Hematopoietic multipotent progenitor cell treated with erythropoietin and hydrocortisone succinate and interleukin-3 and kit ligand, for 4 days (in vitro differentiated cells): ENCODE measurements at regions not wholly inside any gene's neighbourhood (a gene's known extent, or its start where the extent isn't known, plus 50 kb on each side); places are given as distances from the start of the nearest gene placed in this dataset.
"Not testable (repeated sequence)": the region's sequence is repeated elsewhere in the genome, so short reads cannot be mapped to it uniquely, and the experiment has no call there.

Source experiments
- DNase-seq: peaks from one replicate; pipeline ENCODE4 v3.0.0-alpha.2; 2015

- DNase-seq = no peak
Observed at GRCh38 chr6:74256781-74257180, 560.8 kb downstream of the CD109 start.

- DNase-seq = no peak
Observed at GRCh38 chr6:74256381-74256780, 560.4 kb downstream of the CD109 start.

- not testable (repeated sequence) for DNase-seq
Observed at GRCh38 chr6:74255007-74255406, 559.0 kb downstream of the CD109 start.

DNA sequence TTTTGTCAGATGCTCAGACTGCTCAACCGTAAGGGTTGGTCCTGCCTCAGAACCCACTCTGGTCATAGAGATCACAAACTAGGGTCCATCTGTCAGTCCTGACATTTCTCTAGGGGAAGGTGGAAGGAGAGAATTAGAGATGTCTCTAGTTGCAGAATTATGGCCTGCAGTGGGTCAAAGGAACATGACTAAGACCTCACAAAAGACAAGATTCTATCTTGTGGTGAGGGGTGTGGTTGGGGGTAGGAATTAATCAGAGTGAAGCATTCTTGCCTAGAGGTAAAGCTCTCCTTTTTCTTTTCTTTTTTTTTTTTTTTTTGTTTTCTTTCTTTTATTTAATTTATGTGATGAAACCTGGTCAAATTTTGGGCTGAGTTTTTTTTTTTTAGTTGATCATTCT, 558.1 kb downstream of the CD109 start:
- DNase-seq = not testable (repeated sequence)

- no peak for DNase-seq
Observed at GRCh38 chr6:74253261-74253660, 557.3 kb downstream of the CD109 start.

- no peak for DNase-seq
Observed at GRCh38 chr6:74250161-74250818, 554.3 kb downstream of the CD109 start.

- no peak for DNase-seq
Observed at GRCh38 chr6:74249658-74250057, 553.7 kb downstream of the CD109 start.

- DNase-seq = no peak
Observed at GRCh38 chr6:74248966-74249365, 553.0 kb downstream of the CD109 start.

DNA sequence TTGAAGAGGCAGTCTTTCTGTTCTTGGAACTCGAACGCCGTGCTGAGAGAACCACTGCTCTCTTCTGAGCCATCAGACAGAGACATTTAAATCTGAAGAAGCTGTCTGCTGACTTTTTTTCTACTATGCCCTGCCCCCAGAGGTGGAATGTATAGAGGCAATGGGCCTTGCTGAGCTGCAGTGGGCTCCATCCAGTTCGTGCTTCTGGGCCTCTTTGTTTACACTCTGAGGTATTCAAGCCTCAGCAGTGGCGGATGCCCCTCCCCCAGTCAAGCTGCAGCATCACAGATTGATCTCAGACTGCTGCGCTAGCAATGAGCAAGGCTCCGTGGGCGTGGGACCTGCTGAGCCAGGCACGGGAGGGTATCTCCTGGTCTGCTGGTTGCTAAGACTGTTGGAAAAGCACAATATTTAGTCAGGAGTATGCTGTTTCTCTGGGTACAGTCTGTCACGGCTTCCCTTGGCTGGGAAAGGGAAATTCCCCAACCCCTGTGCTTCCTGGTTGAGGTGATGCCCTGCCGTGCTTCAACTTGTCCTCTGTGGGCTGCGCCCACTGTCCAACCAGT, 526.8 kb downstream of the CD109 start:
- DNase-seq = no peak

DNA sequence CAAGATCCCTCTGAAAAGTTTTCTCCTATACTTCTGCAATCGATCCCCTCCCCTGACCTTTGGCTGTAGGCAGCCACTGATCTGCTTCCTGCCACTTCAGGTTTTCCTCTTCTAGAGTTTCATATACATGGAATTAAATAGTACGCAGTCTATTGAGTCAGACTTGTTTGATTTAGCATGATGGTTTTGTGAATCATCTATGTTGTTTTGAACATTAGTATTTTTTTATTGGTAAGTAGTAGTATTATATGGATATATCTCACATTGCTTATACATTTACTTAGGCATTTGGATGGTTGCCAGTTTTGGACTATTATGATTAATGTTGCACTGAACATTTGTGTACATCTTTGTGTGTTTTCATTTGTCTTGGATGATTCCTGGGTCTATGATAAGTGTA, 518.0 kb downstream of the CD109 start:
- no peak for DNase-seq

GRCh38 chr6:74208239-74208638, 512.2 kb downstream of the CD109 start:
- no peak for DNase-seq

DNA sequence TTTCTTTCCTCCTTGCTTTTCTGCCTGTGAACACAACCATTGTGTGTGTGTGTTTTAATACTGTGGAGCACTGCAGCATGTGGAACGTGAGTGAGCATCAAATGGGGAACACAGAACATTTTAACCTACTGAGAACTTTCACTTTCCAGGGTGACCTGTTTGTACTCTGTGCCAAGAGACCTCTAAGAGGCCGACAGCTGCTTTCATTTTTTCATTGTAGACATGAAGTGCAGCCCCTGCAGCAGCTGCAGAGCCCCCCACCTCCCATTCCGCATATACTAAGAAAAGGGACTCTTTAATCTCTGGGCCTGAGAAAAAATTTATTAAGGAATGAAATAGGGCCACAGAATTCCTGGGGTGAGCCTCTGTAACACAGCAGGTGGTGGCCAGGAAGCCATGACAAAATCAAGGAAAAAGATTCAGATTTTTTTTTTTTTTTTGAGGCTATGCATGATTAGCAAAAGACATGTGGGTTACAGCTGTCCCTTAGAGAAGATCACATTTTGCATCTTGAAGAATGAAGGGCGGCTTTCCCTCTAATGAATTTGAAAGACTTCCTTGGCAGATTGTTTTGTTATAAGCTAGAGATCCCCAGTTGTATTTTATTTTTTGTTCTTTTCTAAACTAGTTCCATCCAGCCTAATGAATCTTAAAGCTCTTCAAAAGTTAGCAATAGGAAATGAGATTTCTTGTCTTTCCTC, 503.4 kb downstream of the CD109 start:
- DNase-seq = no peak

GRCh38 chr6:74197310-74197709, 501.3 kb downstream of the CD109 start:
- no peak for DNase-seq

DNA sequence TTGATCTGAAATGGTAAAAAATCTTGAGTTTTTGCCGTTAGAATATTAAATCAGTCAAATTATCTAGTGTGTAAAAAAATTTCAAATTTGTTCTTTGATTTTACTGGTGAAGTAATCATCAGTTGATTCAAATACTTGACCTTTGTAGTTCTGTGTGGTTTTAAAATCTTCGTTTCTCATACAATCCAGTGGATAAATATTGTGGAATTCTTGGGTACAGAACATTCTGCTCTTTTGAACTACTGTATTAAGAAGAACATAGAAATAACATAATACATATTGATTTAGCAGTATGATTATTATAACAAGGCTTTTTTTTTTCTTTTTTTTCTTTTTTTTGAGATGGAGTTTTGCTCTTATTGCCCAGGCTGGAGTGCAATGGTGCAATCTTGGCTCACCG, 491.8 kb downstream of the CD109 start:
- DNase-seq = no peak

GRCh38 chr6:74182992-74183391, 487.0 kb downstream of the CD109 start:
- DNase-seq = no peak

- DNase-seq = no peak
Observed at GRCh38 chr6:74181471-74181870, 485.5 kb downstream of the CD109 start.

GRCh38 chr6:74177506-74177905, 481.5 kb downstream of the CD109 start:
- DNase-seq = no peak

DNA sequence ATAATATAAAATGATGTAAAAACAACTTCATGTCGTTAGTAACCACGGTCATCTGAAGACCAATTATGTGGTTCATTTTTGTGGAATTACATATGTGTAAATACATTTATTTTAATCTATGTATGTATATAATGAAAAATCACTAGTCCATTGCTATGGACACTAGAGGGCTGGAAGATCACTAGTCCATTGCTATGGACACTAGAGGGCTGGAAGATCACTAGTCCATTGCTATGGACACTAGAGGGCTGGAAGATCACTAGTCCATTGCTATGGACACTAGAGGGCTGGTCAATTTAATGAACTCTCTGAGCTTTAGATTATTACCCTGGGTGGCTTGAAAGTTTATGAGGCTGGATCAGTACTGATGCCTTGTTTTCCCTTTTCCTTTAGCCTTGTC, 474.5 kb downstream of the CD109 start:
- DNase-seq = not testable (repeated sequence)

- no peak for DNase-seq
Observed at GRCh38 chr6:74170118-74170517, 474.1 kb downstream of the CD109 start.

DNA sequence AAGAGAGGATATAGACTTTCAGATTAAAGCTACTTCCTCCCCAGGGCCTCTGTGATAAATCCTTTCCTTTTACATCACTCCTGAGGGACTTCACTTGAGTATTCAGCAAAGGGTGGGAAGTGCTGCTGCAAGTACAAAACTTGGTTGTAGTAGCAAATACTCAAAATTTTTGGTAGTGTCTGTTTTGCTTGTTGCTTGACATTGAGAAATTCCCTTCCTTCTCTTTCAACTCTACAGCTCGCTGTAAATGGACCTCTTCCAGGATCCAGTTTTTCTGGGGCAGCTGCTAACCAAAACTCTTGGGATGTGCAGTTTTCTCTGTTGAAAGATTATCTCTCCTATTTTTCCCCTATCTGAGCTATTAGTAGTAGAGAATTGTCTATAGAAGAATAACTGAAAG, 472.0 kb downstream of the CD109 start:
- no peak for DNase-seq

GRCh38 chr6:74167511-74167910, 471.5 kb downstream of the CD109 start:
- no peak for DNase-seq

DNA sequence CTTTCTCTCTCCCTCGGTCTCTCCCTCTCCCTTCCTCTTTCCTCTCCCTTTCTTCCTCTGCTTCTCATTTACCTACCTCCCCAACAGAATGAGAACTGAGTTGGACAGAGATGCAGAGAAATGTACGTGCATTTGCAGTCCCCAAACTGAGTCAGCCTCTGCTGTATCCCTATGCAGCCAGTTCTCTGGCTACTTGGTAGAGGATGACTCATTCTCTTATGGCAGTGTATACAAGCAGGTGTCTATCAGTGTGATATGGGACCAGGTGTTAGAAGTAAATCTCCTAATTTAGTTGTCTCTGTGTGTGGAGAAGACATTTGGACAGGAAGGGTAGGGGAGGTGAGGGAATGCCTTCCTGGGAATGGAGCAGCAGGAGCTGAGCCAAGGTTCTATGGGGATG, 470.8 kb downstream of the CD109 start:
- DNase-seq = no peak

- DNase-seq = no peak
Observed at GRCh38 chr6:74161380-74161779, 465.4 kb downstream of the CD109 start.

DNA sequence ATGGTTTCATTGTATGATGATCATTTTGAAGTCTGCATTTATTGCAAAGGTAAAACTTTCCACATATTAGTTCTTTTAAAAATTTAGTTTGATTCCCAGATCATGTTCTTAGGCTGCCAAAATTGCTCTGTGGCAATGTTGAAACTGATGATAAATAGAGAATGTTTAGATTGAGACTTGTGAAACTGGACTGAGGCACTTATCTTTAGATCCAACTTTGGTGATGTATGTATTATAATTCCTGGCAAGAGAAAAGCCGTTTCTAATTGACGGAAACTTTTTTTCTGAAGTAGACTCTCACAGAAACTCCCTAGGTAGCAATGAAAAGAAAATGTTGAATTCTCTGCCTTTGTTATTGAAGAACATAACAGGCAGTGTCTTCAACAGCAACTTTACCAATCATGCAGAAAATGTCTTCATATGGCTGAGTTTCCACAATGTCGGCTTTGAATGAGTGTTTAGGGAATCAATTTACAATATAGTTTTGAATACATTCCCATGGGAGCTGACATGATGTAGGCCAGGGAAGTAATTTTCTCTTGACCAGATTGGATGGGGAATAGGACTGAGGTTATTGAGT, 456.2 kb downstream of the CD109 start:
- DNase-seq = no peak
